Fibroblast of skin of left biceps (primary cell): ENCODE measurements at regions not wholly inside any gene's neighbourhood (a gene's known extent, or its start where the extent isn't known, plus 50 kb on each side); places are given as distances from the start of the nearest gene placed in this dataset.
A peak's percentile ranks its signal among the peaks of the same experiment; 100 is the strongest.
"Not testable (repeated sequence)": the region's sequence is repeated elsewhere in the genome, so short reads cannot be mapped to it uniquely, and the experiment has no call there.

Source experiments
- DNase-seq, 2 experiments: peaks; one replicate each; pipeline ENCODE4 v3.0.0-alpha.2; 2013; ENCODE audit warnings: low read depth in 2 of 2

GRCh38 chr3:87494264-87494663 lies 217.9 kb upstream of the POU1F1 start:
- no peak for DNase-seq

- no peak for DNase-seq
Measured at GRCh38 chr3:87491843-87492242, 215.5 kb upstream of the POU1F1 start.

- no peak for DNase-seq
Measured at GRCh38 chr3:87489892-87490291, 213.5 kb upstream of the POU1F1 start.

- peak; percentile 5 to 12 for DNase-seq
Measured at GRCh38 chr3:87488765-87489164, 212.4 kb upstream of the POU1F1 start.

GRCh38 chr3:87486635-87487034 lies 210.3 kb upstream of the POU1F1 start:
- DNase-seq: not testable (repeated sequence)

GRCh38 chr3:87486115-87486514 lies 209.7 kb upstream of the POU1F1 start:
- no peak for DNase-seq

GRCh38 chr3:87478716-87479115 lies 202.3 kb upstream of the POU1F1 start:
- DNase-seq: no peak

- no peak for DNase-seq
Measured at GRCh38 chr3:87473944-87474343, 197.6 kb upstream of the POU1F1 start.

- no peak for DNase-seq
Measured at GRCh38 chr3:87468938-87469337, 192.6 kb upstream of the POU1F1 start.

GRCh38 chr3:87468235-87468634 lies 191.9 kb upstream of the POU1F1 start:
- DNase-seq: no peak

GRCh38 chr3:87462228-87462627 lies 185.8 kb upstream of the POU1F1 start:
- DNase-seq: no peak

- DNase-seq: no peak
Measured at GRCh38 chr3:87461443-87461842, 185.1 kb upstream of the POU1F1 start.

GRCh38 chr3:87461036-87461435 lies 184.7 kb upstream of the POU1F1 start:
- no peak for DNase-seq

GRCh38 chr3:87448558-87448957 lies 172.2 kb upstream of the POU1F1 start:
- no peak for DNase-seq

- DNase-seq: no peak
Measured at GRCh38 chr3:87446849-87447387, 170.5 kb upstream of the POU1F1 start.

GRCh38 chr3:87442470-87442869 lies 166.1 kb upstream of the POU1F1 start:
- DNase-seq: no peak

- DNase-seq: no peak
Measured at GRCh38 chr3:87437765-87438164, 161.4 kb upstream of the POU1F1 start.

GRCh38 chr3:87436781-87437543 lies 160.6 kb upstream of the POU1F1 start:
- peak; percentile 48 to 53 for DNase-seq

- no peak for DNase-seq
Measured at GRCh38 chr3:87435926-87436620, 159.7 kb upstream of the POU1F1 start.

GRCh38 chr3:87433445-87433844 lies 157.1 kb upstream of the POU1F1 start:
- DNase-seq: not testable (repeated sequence)

GRCh38 chr3:87426918-87427317 lies 150.5 kb upstream of the POU1F1 start:
- DNase-seq: no peak

- DNase-seq: no peak
Measured at GRCh38 chr3:87425056-87425455, 148.7 kb upstream of the POU1F1 start.

- DNase-seq: no peak
Measured at GRCh38 chr3:87423336-87423735, 147.0 kb upstream of the POU1F1 start.
